ENCODE measurements at regions not wholly inside any gene's neighbourhood (a gene's known extent, or its start where the extent isn't known, plus 50 kb on each side); places are given as distances from the start of the nearest gene placed in this dataset.

DNA sequence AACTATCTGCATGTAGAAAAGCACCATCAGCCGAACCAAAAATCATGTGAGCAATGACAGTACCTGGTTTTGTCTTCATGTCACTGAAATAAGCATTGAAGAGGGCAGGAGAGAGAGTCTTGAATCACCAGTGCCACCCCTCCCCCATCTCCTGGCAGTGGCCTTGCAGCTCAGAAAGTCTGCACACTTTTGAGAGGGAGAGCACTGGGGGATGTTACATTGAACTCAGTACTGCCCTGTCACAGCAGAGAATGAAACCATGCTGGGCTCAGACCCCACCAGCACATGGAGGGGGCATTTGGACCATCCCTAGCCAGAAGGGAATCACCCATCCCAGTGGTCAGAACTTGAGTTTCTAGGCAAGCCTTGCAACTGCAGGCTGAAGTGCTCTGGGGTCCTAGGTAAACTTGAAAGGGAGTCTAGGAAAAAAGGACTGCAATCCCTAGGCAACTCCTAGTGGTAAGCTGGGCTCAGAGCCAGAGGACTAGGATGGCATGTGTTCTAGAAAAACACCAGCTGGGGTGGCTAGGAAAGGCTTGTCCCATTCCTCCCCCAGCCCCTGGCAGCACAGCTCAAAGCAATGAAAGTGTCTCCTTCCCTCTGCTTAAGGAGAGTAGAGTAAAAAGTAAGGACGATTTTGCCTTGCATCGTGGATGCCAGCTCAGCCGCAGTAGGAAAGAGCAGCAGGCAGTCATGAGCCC is 259.9 kb upstream of the MYT1L start:
- no peaks in the 10 kb centered on the region for H3K79me2 ChIP-seq (ENCODE audit: insufficient read depth, low read length)
- no peak for TF ChIP-seq CTCF (IDR thresholded peaks at IDR 0.05; ENCODE audit: extremely low read depth, low read depth, low read length)
- no peak overlapping the region for H3K4me2 ChIP-seq (ENCODE audit: insufficient read depth, low read length)
- no peak overlapping the region for H2AFZ ChIP-seq (ENCODE audit: low read length)
- H3K27me3 ChIP-seq (ENCODE audit: insufficient read depth, low read length), result no peaks in the 10 kb centered on the region
- DNase-seq (ENCODE audit: insufficient read length, low spot score, missing footprints), result no peak
- no peaks in the 10 kb centered on the region for H3K36me3 ChIP-seq (ENCODE audit: insufficient read depth, low read length)
- no peaks in the 10 kb centered on the region for H4K20me1 ChIP-seq (ENCODE audit: insufficient read depth, low read length)
- H3K27ac ChIP-seq (ENCODE audit: low read depth, low read length), result no peak overlapping the region
- no peaks in the 10 kb centered on the region for H3K4me1 ChIP-seq (ENCODE audit: insufficient read depth, low read length)
- no peaks in the 10 kb centered on the region for H3K9me3 ChIP-seq (ENCODE audit: low read depth, low read length)
- H3K4me3 ChIP-seq (ENCODE audit: insufficient read depth, low read length), result no peak overlapping the region

- no peak for TF ChIP-seq CTCF (IDR thresholded peaks at IDR 0.05; ENCODE audit: extremely low read depth, low read depth, low read length)
- H3K79me2 ChIP-seq (ENCODE audit: insufficient read depth, low read length), result no peaks in the 10 kb centered on the region
- H4K20me1 ChIP-seq (ENCODE audit: insufficient read depth, low read length), result no peaks in the 10 kb centered on the region
- no peaks in the 10 kb centered on the region for H3K27me3 ChIP-seq (ENCODE audit: insufficient read depth, low read length)
- H3K4me1 ChIP-seq (ENCODE audit: insufficient read depth, low read length), result no peaks in the 10 kb centered on the region
- H3K4me3 ChIP-seq (ENCODE audit: insufficient read depth, low read length), result no peak overlapping the region
- H3K9me3 ChIP-seq (ENCODE audit: low read depth, low read length), result no peaks in the 10 kb centered on the region
- H2AFZ ChIP-seq (ENCODE audit: low read length), result no peak overlapping the region
- DNase-seq (ENCODE audit: insufficient read length, low spot score, missing footprints), result no peak
- no peak overlapping the region for H3K4me2 ChIP-seq (ENCODE audit: insufficient read depth, low read length)
- no peaks in the 10 kb centered on the region for H3K36me3 ChIP-seq (ENCODE audit: insufficient read depth, low read length)
- H3K27ac ChIP-seq (ENCODE audit: low read depth, low read length), result no peak overlapping the region
These were observed 259.1 kb upstream of the MYT1L start for GRCh38 chr2:2590141-2590540.

- no peak overlapping the region for H2AFZ ChIP-seq (ENCODE audit: low read length)
- no peak overlapping the region for H3K4me2 ChIP-seq (ENCODE audit: insufficient read depth, low read length)
- H3K27ac ChIP-seq (ENCODE audit: low read depth, low read length), result no peak overlapping the region
- DNase-seq (ENCODE audit: insufficient read length, low spot score, missing footprints), result no peak
- no peaks in the 10 kb centered on the region for H3K4me1 ChIP-seq (ENCODE audit: insufficient read depth, low read length)
- H4K20me1 ChIP-seq (ENCODE audit: insufficient read depth, low read length), result no peaks in the 10 kb centered on the region
- no peak for TF ChIP-seq CTCF (IDR thresholded peaks at IDR 0.05; ENCODE audit: extremely low read depth, low read depth, low read length)
- H3K36me3 ChIP-seq (ENCODE audit: insufficient read depth, low read length), result no peaks in the 10 kb centered on the region
- H3K9me3 ChIP-seq (ENCODE audit: low read depth, low read length), result no peaks in the 10 kb centered on the region
- no peak overlapping the region for H3K4me3 ChIP-seq (ENCODE audit: insufficient read depth, low read length)
- no peaks in the 10 kb centered on the region for H3K27me3 ChIP-seq (ENCODE audit: insufficient read depth, low read length)
- no peaks in the 10 kb centered on the region for H3K79me2 ChIP-seq (ENCODE audit: insufficient read depth, low read length)
These were observed 257.7 kb upstream of the MYT1L start for GRCh38 chr2:2588777-2589176.

DNA sequence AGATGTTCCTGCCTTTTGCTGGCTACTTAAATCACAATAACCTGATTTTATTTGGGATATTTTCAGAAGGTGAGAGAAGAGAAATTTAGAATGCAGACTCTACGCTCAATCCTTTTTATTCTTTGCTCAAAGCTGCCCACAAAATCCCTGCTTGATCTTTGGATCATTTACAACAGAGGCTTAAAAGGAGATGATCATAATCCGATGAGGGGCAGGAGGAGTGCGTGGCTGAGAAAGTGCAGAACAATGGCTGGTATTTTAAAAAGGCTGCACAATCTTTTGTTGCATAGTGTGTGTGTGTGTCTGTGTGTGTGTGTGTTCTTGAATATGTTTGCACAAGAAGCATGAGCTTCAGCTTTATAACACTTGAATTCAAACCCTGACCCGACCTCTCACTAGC is 256.3 kb upstream of the MYT1L start:
- no peaks in the 10 kb centered on the region for H3K79me2 ChIP-seq (ENCODE audit: insufficient read depth, low read length)
- no peak for DNase-seq (ENCODE audit: insufficient read length, low spot score, missing footprints)
- TF ChIP-seq CTCF (IDR thresholded peaks at IDR 0.05; ENCODE audit: extremely low read depth, low read depth, low read length), result no peak
- no peak overlapping the region for H3K27ac ChIP-seq (ENCODE audit: low read depth, low read length)
- H3K9me3 ChIP-seq (ENCODE audit: low read depth, low read length), result no peaks in the 10 kb centered on the region
- H3K4me2 ChIP-seq (ENCODE audit: insufficient read depth, low read length), result no peak overlapping the region
- H4K20me1 ChIP-seq (ENCODE audit: insufficient read depth, low read length), result no peaks in the 10 kb centered on the region
- no peaks in the 10 kb centered on the region for H3K27me3 ChIP-seq (ENCODE audit: insufficient read depth, low read length)
- H3K4me3 ChIP-seq (ENCODE audit: insufficient read depth, low read length), result no peak overlapping the region
- no peak overlapping the region for H2AFZ ChIP-seq (ENCODE audit: low read length)
- H3K4me1 ChIP-seq (ENCODE audit: insufficient read depth, low read length), result no peaks in the 10 kb centered on the region
- no peaks in the 10 kb centered on the region for H3K36me3 ChIP-seq (ENCODE audit: insufficient read depth, low read length)

Data from osteoblast (primary cell).